HCT116 (cell line): ENCODE measurements at regions not wholly inside any gene's neighbourhood (a gene's known extent, or its start where the extent isn't known, plus 50 kb on each side); places are given as distances from the start of the nearest gene placed in this dataset.

Source experiments
- ATAC-seq: fragments of 200-7000 bp; cut with Tn5 transposase; 2 replicates; pipeline ENCODE4 v1.9.1; 2020; ENCODE audit warnings: mild to moderate bottlenecking, moderate library complexity
- BruUV-seq: library from RNA; stranded (reverse); fragments of 400-500 nt; replicated peaks from 2 replicates; lab custom pipeline; 2021; lab: Mats Ljungman, UMichigan
- CTCF ChIA-PET: fragments of 300-600 bp; sonication (Branson Sonifier 250); formaldehyde crosslinking; loops from one replicate; lab custom pipeline; 2021; ENCODE audit warnings: antibody characterized with exemption; lab: Charles Lee
- POLR2A ChIA-PET: fragments of 300-600, 350-600 bp; sonication (Branson Sonifier 250); formaldehyde crosslinking; loops from one replicate; lab custom pipeline; 2021; ENCODE audit warnings: antibody characterized with exemption; lab: Charles Lee
- RAD21 ChIA-PET, 2 experiments: fragments of 300-600 bp; sonication (Branson Sonifier 250); formaldehyde crosslinking; loops; one replicate each; lab custom pipeline; 2023; ENCODE audit warnings: low total read pairs in 2 of 2; ENCODE audit not compliant: uncharacterized antibody in 2 of 2, unreplicated experiment in 2 of 2, low non-redundant PET in 1 of 2; lab: Charles Lee
- DNase-seq: peaks from one replicate; pipeline ENCODE4 v3.0.0-alpha.2; 2010; ENCODE audit warnings: low read depth, low spot score
- H2AFZ ChIP-seq: fragments of 200-600 bp; shearing (Covaris generic), sonication (generic); 2 replicates; pipeline ENCODE4 v1.6.1; 2017; ENCODE audit warnings: low read depth, mixed run types, mixed read lengths, antibody characterized with exemption, low read length; ENCODE audit not compliant: poor library complexity, severe bottlenecking
- H3K27ac ChIP-seq: 2 replicates; pipeline ENCODE4 v1.5.1; 2012; ENCODE audit warnings: low read depth, low read length
- H3K27me3 ChIP-seq: fragments of 200-600 bp; sonication (generic); 2 replicates; pipeline ENCODE4 v1.6.1; 2016; ENCODE audit warnings: mixed run types, low read length, mixed read lengths; ENCODE audit not compliant: insufficient read depth
- H3K36me3 ChIP-seq, 2 experiments: fragments of 200-500 bp in 1 of 2; fragments of 200-600 bp in 1 of 2; sonication (Bioruptor generic) in 1 of 2; sonication (generic) in 1 of 2; 2 replicates each; pipeline versions ENCODE4 v1.5.1 to v1.6.1; 2014 to 2016; ENCODE audit warnings: low read length in 2 of 2, inconsistent platforms in 1 of 2, mixed read lengths in 1 of 2, mixed run types in 1 of 2; ENCODE audit not compliant: insufficient read depth in 2 of 2, control insufficient read depth in 1 of 2
- H3K4me1 ChIP-seq, 2 experiments: fragments of 200-600 bp in 1 of 2; sonication (generic) in 1 of 2; 2 replicates each; pipeline versions ENCODE4 v1.5.1 to v1.6.1; 2012 to 2017; ENCODE audit warnings: low read length in 2 of 2, inconsistent platforms in 1 of 2, mild to moderate bottlenecking in 1 of 2, mixed read lengths in 1 of 2, mixed run types in 1 of 2, moderate library complexity in 1 of 2; ENCODE audit not compliant: insufficient read depth in 2 of 2, control insufficient read depth in 1 of 2
- H3K4me2 ChIP-seq: fragments of 200-600 bp; sonication (generic); 2 replicates; pipeline ENCODE4 v1.6.1; 2017; ENCODE audit warnings: mixed run types, low read length, mixed read lengths
- H3K4me3 ChIP-seq, 2 experiments: fragments of 200-600 bp in 1 of 2; sonication (generic) in 1 of 2; replicated peaks in 1 of 2; 2 replicates each; pipeline ENCODE4 v1.5.1; 2011 to 2016; ENCODE audit warnings: low read length in 2 of 2, control low read depth in 1 of 2, low read depth in 1 of 2, mild to moderate bottlenecking in 1 of 2, mixed read lengths in 1 of 2, mixed run types in 1 of 2
- H3K79me2 ChIP-seq: fragments of 200-600 bp; sonication (generic); 2 replicates; pipeline ENCODE4 v1.6.1; 2017; ENCODE audit warnings: mild to moderate bottlenecking, mixed run types, low read length, moderate library complexity, mixed read lengths; ENCODE audit not compliant: insufficient read depth
- H3K9ac ChIP-seq: fragments of 200-600 bp; sonication (generic); 2 replicates; pipeline ENCODE4 v1.6.1; 2016; ENCODE audit warnings: low read length, mixed read lengths
- H3K9me2 ChIP-seq: fragments of 200-600 bp; sonication (generic), shearing (Covaris generic); 2 replicates; pipeline ENCODE4 v1.6.1; 2017; ENCODE audit warnings: mixed run types, mild to moderate bottlenecking, moderate library complexity; ENCODE audit not compliant: insufficient read depth
- H3K9me3 ChIP-seq, 2 experiments: fragments of 200-500 bp in 1 of 2; fragments of 200-600 bp in 1 of 2; sonication (Bioruptor generic) in 1 of 2; sonication (generic) in 1 of 2; 2 replicates each; pipeline ENCODE4 v1.6.1; 2014 to 2017; ENCODE audit warnings: low read length in 2 of 2, mixed read lengths in 2 of 2, inconsistent platforms in 1 of 2, low read depth in 1 of 2, mild to moderate bottlenecking in 1 of 2, mixed run types in 1 of 2, moderate library complexity in 1 of 2; ENCODE audit not compliant: control insufficient read depth in 1 of 2, insufficient read depth in 1 of 2
- H4K20me1 ChIP-seq: fragments of 200-600 bp; sonication (generic), shearing (Covaris generic); 2 replicates; pipeline ENCODE4 v1.6.1; 2017; ENCODE audit warnings: mixed run types, mild to moderate bottlenecking, moderate library complexity; ENCODE audit not compliant: insufficient read depth
- ATF3 ChIP-seq: IDR thresholded peaks from 2 replicates; pipeline ENCODE4 v1.6.1; 2012
- CBX3 ChIP-seq: IDR thresholded peaks from 2 replicates; pipeline ENCODE4 v1.6.1; 2012; ENCODE audit warnings: low read depth
- CEBPB ChIP-seq: IDR thresholded peaks from 2 replicates; pipeline ENCODE4 v1.6.1; 2012; ENCODE audit warnings: low read depth
- CTCF ChIP-seq, 3 experiments: fragments of 200-600 bp in 1 of 3; sonication (generic) in 1 of 3; IDR thresholded peaks in 2 of 3; conservative IDR thresholded peaks in 1 of 3; 2 replicates each; pipeline ENCODE4 v1.5.1; 2012 to 2017; ENCODE audit warnings: low read depth in 2 of 3, low read length in 2 of 3, antibody characterized with exemption in 1 of 3, borderline replicate concordance in 1 of 3, control low read depth in 1 of 3, mild to moderate bottlenecking in 1 of 3, mixed read lengths in 1 of 3, mixed run types in 1 of 3, moderate library complexity in 1 of 3; ENCODE audit not compliant: insufficient read depth in 1 of 3
- ELF1 ChIP-seq: IDR thresholded peaks from 2 replicates; pipeline ENCODE4 v1.6.1; 2012; ENCODE audit warnings: low read depth, borderline replicate concordance
- EZH2 ChIP-seq: fragments of 200-600 bp; sonication (generic); IDR thresholded peaks from 2 replicates; pipeline ENCODE4 v1.6.1; 2017; ENCODE audit warnings: antibody characterized with exemption, mixed run types
- EZH2phosphoT487 ChIP-seq: fragments of 200-600 bp; IDR thresholded peaks from 2 replicates; pipeline ENCODE4 v1.6.1; 2018; ENCODE audit warnings: antibody characterized with exemption, borderline replicate concordance
- FOSL1 ChIP-seq: IDR thresholded peaks from 2 replicates; pipeline ENCODE4 v1.6.1; 2012; ENCODE audit warnings: low read depth
- JUND ChIP-seq: IDR thresholded peaks from 2 replicates; pipeline ENCODE4 v1.6.1; 2012
- POLR2A ChIP-seq: IDR thresholded peaks from 2 replicates; pipeline ENCODE4 v1.7.0; 2011; ENCODE audit warnings: borderline replicate concordance; ENCODE audit not compliant: insufficient read depth, insufficient read length; ENCODE audit errors: extremely low read depth
- RAD21 ChIP-seq: IDR thresholded peaks from 2 replicates; pipeline ENCODE4 v1.6.1; 2012; ENCODE audit warnings: low read depth, mild to moderate bottlenecking
- REST ChIP-seq: IDR thresholded peaks from 2 replicates; pipeline ENCODE4 v1.6.1; 2012; ENCODE audit warnings: low read depth
- SP1 ChIP-seq: IDR thresholded peaks from 2 replicates; pipeline ENCODE4 v1.6.1; 2012; ENCODE audit warnings: low read depth
- SRF ChIP-seq: IDR thresholded peaks from 2 replicates; pipeline ENCODE4 v1.6.1; 2012; ENCODE audit warnings: low read depth
- YY1 ChIP-seq: IDR thresholded peaks from 2 replicates; pipeline ENCODE4 v1.6.1; 2011; ENCODE audit warnings: low read length, low read depth, moderate library complexity, mild to moderate bottlenecking; ENCODE audit not compliant: insufficient replicate concordance; ENCODE audit errors: extremely low read depth
- ZFX ChIP-seq: fragments of 450-650 bp; IDR thresholded peaks from 2 replicates; pipeline ENCODE4 v1.6.1; 2017
- ZNF274 ChIP-seq: fragments of 200-500 bp; sonication (Bioruptor generic); IDR thresholded peaks from 2 replicates; pipeline ENCODE4 v1.6.1; 2014; ENCODE audit warnings: mild to moderate bottlenecking, low read depth, low read length, inconsistent platforms
- intact Hi-C: fragments of 100-400 bp; cut with micrococcal nuclease; formaldehyde crosslinking; loops from 2 replicates; pipeline ENCODE4 v1.10.0; 2022
- TF ChIP-seq, protein P1 (sequence below): IDR thresholded peaks from 2 replicates; pipeline ENCODE4 v1.6.1; 2011; ENCODE audit warnings: mild to moderate bottlenecking, low read length, moderate library complexity; ENCODE audit not compliant: insufficient replicate concordance; ENCODE audit errors: extremely low read depth
- TF ChIP-seq, protein P2 (sequence below): IDR thresholded peaks from 2 replicates; pipeline ENCODE4 v1.6.1; 2012

GRCh38 chr12:30108666-30109065, 324.9 kb upstream of the TMTC1 start:
- ChIA-PET CTCF (no interaction called here), RAD21 (no interaction called here), POLR2A (no interaction called here)
- ATAC-seq (no peak), DNase-seq (no peak)
- Histone ChIP-seq H3K4me2 (no peak overlapping the region), H3K27me3 (no peaks in the 10 kb centered on the region), H3K79me2 (no peaks in the 10 kb centered on the region), H4K20me1 (no peaks in the 10 kb centered on the region), H3K9me3 (no peaks in the 10 kb centered on the region), H3K9me2 (no peaks in the 10 kb centered on the region), H3K9ac (no peak overlapping the region), H3K4me1 (no peaks in the 10 kb centered on the region), H2AFZ (no peak overlapping the region), H3K27ac (no peak overlapping the region), H3K4me3 (no peak overlapping the region), H3K36me3 (no peaks in the 10 kb centered on the region)
- intact Hi-C loops: no loop called here
- TF ChIP-seq, protein P1, sequence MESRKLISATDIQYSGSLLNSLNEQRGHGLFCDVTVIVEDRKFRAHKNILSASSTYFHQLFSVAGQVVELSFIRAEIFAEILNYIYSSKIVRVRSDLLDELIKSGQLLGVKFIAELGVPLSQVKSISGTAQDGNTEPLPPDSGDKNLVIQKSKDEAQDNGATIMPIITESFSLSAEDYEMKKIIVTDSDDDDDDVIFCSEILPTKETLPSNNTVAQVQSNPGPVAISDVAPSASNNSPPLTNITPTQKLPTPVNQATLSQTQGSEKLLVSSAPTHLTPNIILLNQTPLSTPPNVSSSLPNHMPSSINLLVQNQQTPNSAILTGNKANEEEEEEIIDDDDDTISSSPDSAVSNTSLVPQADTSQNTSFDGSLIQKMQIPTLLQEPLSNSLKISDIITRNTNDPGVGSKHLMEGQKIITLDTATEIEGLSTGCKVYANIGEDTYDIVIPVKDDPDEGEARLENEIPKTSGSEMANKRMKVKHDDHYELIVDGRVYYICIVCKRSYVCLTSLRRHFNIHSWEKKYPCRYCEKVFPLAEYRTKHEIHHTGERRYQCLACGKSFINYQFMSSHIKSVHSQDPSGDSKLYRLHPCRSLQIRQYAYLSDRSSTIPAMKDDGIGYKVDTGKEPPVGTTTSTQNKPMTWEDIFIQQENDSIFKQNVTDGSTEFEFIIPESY: no peak
- TF ChIP-seq REST (no peak), FOSL1 (no peak), ZNF274 (no peak), YY1 (no peak), SRF (no peak), JUND (no peak), POLR2A (no peak), CEBPB (no peak), RAD21 (no peak), ZFX (no peak), CTCF (IDR thresholded peaks at IDR 0.05 in 2 of 3, conservative IDR thresholded peaks at IDR 0.05 in 1 of 3; ENCODE audit: borderline replicate concordance in 1 of 3, insufficient read depth in 1 of 3, low read depth in 2 of 3, low read length in 2 of 3) (no peak), EZH2phosphoT487 (no peak), CBX3 (no peak), SP1 (no peak), ELF1 (no peak), ATF3 (no peak), EZH2 (no peak)
- TF ChIP-seq, protein P2, sequence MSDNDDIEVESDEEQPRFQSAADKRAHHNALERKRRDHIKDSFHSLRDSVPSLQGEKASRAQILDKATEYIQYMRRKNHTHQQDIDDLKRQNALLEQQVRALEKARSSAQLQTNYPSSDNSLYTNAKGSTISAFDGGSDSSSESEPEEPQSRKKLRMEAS: no peak
- no TSS peak for BruUV-seq
